ENCODE measurements at regions not wholly inside any gene's neighbourhood (a gene's known extent, or its start where the extent isn't known, plus 50 kb on each side); places are given as distances from the start of the nearest gene placed in this dataset.
A peak's percentile ranks its signal among the peaks of the same experiment; 100 is the strongest.

- no peaks in the 10 kb centered on the region for H3K27me3 ChIP-seq
- H3K36me3 ChIP-seq = no peaks in the 10 kb centered on the region
- DNase-seq (no peak), ATAC-seq (no peak)
- no peaks in the 10 kb centered on the region for H3K4me1 ChIP-seq
- no peak overlapping the region for H3K27ac ChIP-seq
- H3K4me3 ChIP-seq = no peak overlapping the region
- H3K9me3 ChIP-seq = no peaks in the 10 kb centered on the region
- TF ChIP-seq CTCF (IDR thresholded peaks at IDR 0.05) = no peak
- intact Hi-C loops (cut with DNase I) = no loop called here
These were observed 497.6 kb upstream of the LRRN3 start for GRCh38 chr7:110593355-110593754.

GRCh38 chr7:110595694-110596093 lies 495.2 kb upstream of the LRRN3 start:
- Histone ChIP-seq H3K36me3 (no peaks in the 10 kb centered on the region), H3K4me3 (no peak overlapping the region), H3K27ac (no peak overlapping the region), H3K27me3 (no peaks in the 10 kb centered on the region), H3K4me1 (no peaks in the 10 kb centered on the region), H3K9me3 (no peaks in the 10 kb centered on the region)
- DNase-seq = no peak
- TF ChIP-seq CTCF (IDR thresholded peaks at IDR 0.05) = no peak
- no peak for ATAC-seq
- intact Hi-C loops (cut with DNase I) = no loop called here

GRCh38 chr7:110600956-110601355 lies 490.0 kb upstream of the LRRN3 start:
- Histone ChIP-seq H3K27ac (no peak overlapping the region), H3K9me3 (no peaks in the 10 kb centered on the region), H3K36me3 (no peaks in the 10 kb centered on the region), H3K4me1 (no peaks in the 10 kb centered on the region), H3K27me3 (no peaks in the 10 kb centered on the region), H3K4me3 (no peak overlapping the region)
- ATAC-seq (peak; percentile 60), DNase-seq (peak in 1 of 4 donors; percentile 33)
- TF ChIP-seq CTCF (IDR thresholded peaks at IDR 0.05) = no peak
- intact Hi-C loops (cut with DNase I) = no loop called here

- no peak for DNase-seq
- no peaks in the 10 kb centered on the region for H3K9me3 ChIP-seq
- no peaks in the 10 kb centered on the region for H3K27me3 ChIP-seq
- H3K27ac ChIP-seq = no peak overlapping the region
- no peaks in the 10 kb centered on the region for H3K36me3 ChIP-seq
- no peak for TF ChIP-seq CTCF (IDR thresholded peaks at IDR 0.05)
- no peak for ATAC-seq
- no peaks in the 10 kb centered on the region for H3K4me1 ChIP-seq
- intact Hi-C loops (cut with DNase I) = no loop called here
- H3K4me3 ChIP-seq = no peak overlapping the region
These were observed 489.2 kb upstream of the LRRN3 start for GRCh38 chr7:110601710-110602109.

- DNase-seq = no peak
- H3K4me1 ChIP-seq = no peaks in the 10 kb centered on the region
- no peak for ATAC-seq
- no peak for TF ChIP-seq CTCF (IDR thresholded peaks at IDR 0.05)
- H3K27ac ChIP-seq = no peak overlapping the region
- H3K9me3 ChIP-seq = no peaks in the 10 kb centered on the region
- H3K27me3 ChIP-seq = no peaks in the 10 kb centered on the region
- intact Hi-C loops (cut with DNase I) = no loop called here
- no peaks in the 10 kb centered on the region for H3K36me3 ChIP-seq
- no peak overlapping the region for H3K4me3 ChIP-seq
These were observed 486.7 kb upstream of the LRRN3 start for GRCh38 chr7:110604206-110604605.
